ENCODE measurements at regions not wholly inside any gene's neighbourhood (a gene's known extent, or its start where the extent isn't known, plus 50 kb on each side); places are given as distances from the start of the nearest gene placed in this dataset.

- no peak for TF ChIP-seq POLR2A (IDR thresholded peaks at IDR 0.05; ENCODE audit: low read depth, low read length)
- TF ChIP-seq POLR2AphosphoS5 (IDR thresholded peaks at IDR 0.05; ENCODE audit: low read depth, low read length) = no peak
Observed at GRCh38 chr22:44634426-44635321, 67.3 kb upstream of the PRR5 start.
